Right cardiac atrium (tissue), 5 donors: ENCODE measurements at regions not wholly inside any gene's neighbourhood (a gene's known extent, or its start where the extent isn't known, plus 50 kb on each side); places are given as distances from the start of the nearest gene placed in this dataset.

Experiments
- ATAC-seq, 2 donors: fragments of 200-7000 bp; cut with Tn5 transposase; one replicate each; pipeline versions ENCODE4 v1.8.0 to v1.9.1; 2020; ENCODE audit warnings: moderate library complexity in 2 of 2, mild to moderate bottlenecking in 1 of 2
- DNase-seq, 3 donors: peaks; one replicate each; pipeline ENCODE4 v3.0.0-alpha.2; 2020
- H3K27ac ChIP-seq: one replicate; pipeline ENCODE4 v1.5.1; 2013; ENCODE audit warnings: mild to moderate bottlenecking, low read length, control low read depth, moderate library complexity
- H3K27me3 ChIP-seq: one replicate; pipeline ENCODE4 v1.6.1; 2013; ENCODE audit not compliant: control insufficient read depth, insufficient read depth
- H3K4me1 ChIP-seq: one replicate; pipeline ENCODE4 v1.6.1; 2013; ENCODE audit warnings: low read length; ENCODE audit not compliant: control insufficient read depth, insufficient read depth
- H3K4me3 ChIP-seq: one replicate; pipeline ENCODE4 v1.5.1; 2013; ENCODE audit warnings: low read length, control low read depth
- H3K9me3 ChIP-seq: one replicate; pipeline ENCODE4 v1.6.1; 2013; ENCODE audit warnings: low read length; ENCODE audit not compliant: control insufficient read depth
- WGBS: extraction: QIAGEN DNeasy Blood & Tissue Kit; methylation state at CpG from one replicate; pipeline ENCODE4 v1.1.7; 2013; 5-methylcytosine and 5-hydroxymethylcytosine counted together
- intact Hi-C, 4 donors: fragments of 100-400 bp; cut with DNase I; formaldehyde crosslinking; loops; one replicate each; pipeline versions ENCODE4 v1.11.0 to v1.14.0; 2022 to 2023
- donor health status: healthy with polysubstance abuse.
- donor health status: DM: no; HTN: yes; CAD: no.
- donor health status: DM: no; HTN: no; CAD: no.
- donor health status: DM: no; HTN: yes; CAD: no; lungs with severe emphysema.
- donor health status: DM: yes; HTN: yes; CAD: no.

DNA sequence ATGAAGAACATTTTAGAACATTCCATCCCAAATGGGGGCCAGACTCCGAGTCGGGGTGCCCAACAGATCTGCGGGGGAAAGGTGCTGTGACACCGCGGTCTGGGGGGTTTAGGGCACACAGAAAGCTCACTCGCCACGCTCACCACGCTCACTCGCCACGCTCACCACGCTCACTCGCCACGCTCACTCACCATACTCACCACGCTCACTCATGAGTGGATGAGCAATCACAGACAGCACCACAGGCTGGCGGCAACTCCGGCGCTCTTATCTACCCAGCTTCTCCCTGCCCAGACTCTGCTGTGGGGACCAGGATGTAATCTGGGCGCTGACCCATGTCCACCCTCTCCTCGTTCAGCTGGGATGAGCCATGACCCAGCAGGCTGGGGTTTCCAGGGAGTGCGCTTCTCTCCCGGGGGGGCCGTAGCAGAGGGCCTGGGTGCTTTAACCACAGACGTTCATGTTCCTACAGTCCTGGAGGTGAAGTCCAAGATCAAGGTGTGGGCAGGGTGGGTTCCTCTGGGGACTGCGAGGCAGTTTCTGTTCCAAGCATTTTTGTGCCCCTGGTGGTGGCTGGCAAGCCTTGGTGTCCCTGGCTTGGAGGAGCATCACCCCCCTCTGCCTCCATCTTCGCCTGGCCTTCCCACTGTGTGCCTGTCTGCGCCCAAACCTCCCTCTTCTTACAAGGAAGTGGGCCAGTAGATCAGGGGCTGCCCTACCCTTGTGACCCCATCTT is 141.2 kb downstream of the CTTN start:
- ATAC-seq (no peak), DNase-seq (no peak)
- H3K4me3 ChIP-seq = no peak overlapping the region
- intact Hi-C loops = no loop called here
- H3K4me1 ChIP-seq = no peaks in the 10 kb centered on the region
- no peaks in the 10 kb centered on the region for H3K27me3 ChIP-seq
- H3K27ac ChIP-seq = no peak overlapping the region
- no peaks in the 10 kb centered on the region for H3K9me3 ChIP-seq
- 88% methylated on average over 26 of the region's 26 CpGs for WGBS

DNA sequence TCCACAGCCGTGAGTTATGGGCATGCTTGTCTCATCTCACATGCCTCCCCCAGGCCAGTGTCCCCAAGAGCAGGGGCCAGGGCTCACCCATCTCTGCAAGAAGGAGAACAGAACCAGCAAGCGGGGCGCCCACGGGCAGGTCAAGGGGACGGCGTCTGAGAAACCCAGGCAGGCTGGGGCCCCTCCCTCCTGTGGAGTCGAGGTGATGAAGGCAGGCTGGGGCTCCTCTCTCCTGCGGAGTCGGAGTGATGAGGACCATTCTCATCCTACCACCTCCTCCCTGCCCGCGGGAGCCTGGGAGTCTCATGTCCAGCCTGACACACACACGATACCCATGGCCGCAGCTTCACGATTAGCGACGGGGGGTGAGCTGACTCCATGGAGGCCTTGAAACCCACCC is 141.9 kb downstream of the CTTN start:
- 86% methylated on average over 16 of the region's 16 CpGs for WGBS
- Histone ChIP-seq H3K4me1 (no peaks in the 10 kb centered on the region), H3K9me3 (no peaks in the 10 kb centered on the region), H3K4me3 (no peak overlapping the region), H3K27ac (no peak overlapping the region), H3K27me3 (no peaks in the 10 kb centered on the region)
- no peak for ATAC-seq
- intact Hi-C loops = no loop called here
- DNase-seq = no peak

GRCh38 chr11:70541176-70541575 is 142.8 kb downstream of the CTTN start:
- ATAC-seq (no peak), DNase-seq (no peak)
- 88% methylated on average over 9 of the region's 9 CpGs for WGBS
- Histone ChIP-seq H3K27me3 (no peaks in the 10 kb centered on the region), H3K27ac (no peak overlapping the region), H3K9me3 (no peaks in the 10 kb centered on the region), H3K4me1 (no peaks in the 10 kb centered on the region), H3K4me3 (no peak overlapping the region)
- intact Hi-C loops = no loop called here

DNA sequence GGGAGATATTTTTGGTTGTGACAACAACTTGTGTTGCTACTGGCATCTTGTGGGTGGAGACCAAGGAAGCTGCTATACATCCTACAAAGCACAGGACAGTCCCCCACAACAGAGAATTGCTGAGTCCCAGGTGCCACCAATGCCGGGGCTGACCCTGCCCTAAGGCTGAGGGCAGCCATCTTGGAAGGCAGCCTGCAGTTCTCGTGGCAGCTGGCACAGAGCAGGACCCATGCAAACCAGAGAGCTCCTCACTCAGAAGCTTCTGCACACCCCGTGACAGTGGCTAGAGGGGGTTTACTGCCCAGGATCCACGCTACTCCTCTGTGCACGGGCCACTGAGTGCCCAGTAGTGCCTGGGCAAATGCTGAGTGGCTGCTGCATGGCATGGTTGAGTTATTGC is 143.4 kb downstream of the CTTN start:
- WGBS = 91% methylated on average over 5 of the region's 5 CpGs
- H3K4me3 ChIP-seq = no peak overlapping the region
- no peak for ATAC-seq
- H3K9me3 ChIP-seq = no peaks in the 10 kb centered on the region
- H3K4me1 ChIP-seq = no peaks in the 10 kb centered on the region
- H3K27ac ChIP-seq = no peak overlapping the region
- H3K27me3 ChIP-seq = no peaks in the 10 kb centered on the region
- no peak for DNase-seq
- intact Hi-C loops = no loop called here

GRCh38 chr11:70542406-70542805 is 144.1 kb downstream of the CTTN start:
- Histone ChIP-seq H3K4me3 (no peak overlapping the region), H3K9me3 (no peaks in the 10 kb centered on the region), H3K4me1 (no peaks in the 10 kb centered on the region), H3K27ac (no peak overlapping the region), H3K27me3 (no peaks in the 10 kb centered on the region)
- intact Hi-C loops = no loop called here
- ATAC-seq = no peak
- no peak for DNase-seq
- 75% methylated on average over 6 of the region's 6 CpGs for WGBS

GRCh38 chr11:70542811-70543210 is 144.5 kb downstream of the CTTN start:
- no peak for ATAC-seq
- DNase-seq = no peak
- no peaks in the 10 kb centered on the region for H3K27me3 ChIP-seq

GRCh38 chr11:70543611-70544010 is 145.3 kb downstream of the CTTN start:
- Histone ChIP-seq H3K9me3 (no peaks in the 10 kb centered on the region), H3K27me3 (no peaks in the 10 kb centered on the region), H3K27ac (no peak overlapping the region), H3K4me1 (no peaks in the 10 kb centered on the region), H3K4me3 (no peak overlapping the region)
- ATAC-seq = no peak
- 75% methylated on average over 7 of the region's 7 CpGs for WGBS
- DNase-seq = no peak
- intact Hi-C loops = no loop called here

More at GRCh38 chr11:70542811-70543210, 144.5 kb downstream of the CTTN start:
- 90% methylated on average over 12 of the region's 12 CpGs for WGBS
- intact Hi-C loops = no loop called here
- H3K27ac ChIP-seq = no peak overlapping the region
- no peak overlapping the region for H3K4me3 ChIP-seq
- no peaks in the 10 kb centered on the region for H3K9me3 ChIP-seq
- no peaks in the 10 kb centered on the region for H3K4me1 ChIP-seq

DNA sequence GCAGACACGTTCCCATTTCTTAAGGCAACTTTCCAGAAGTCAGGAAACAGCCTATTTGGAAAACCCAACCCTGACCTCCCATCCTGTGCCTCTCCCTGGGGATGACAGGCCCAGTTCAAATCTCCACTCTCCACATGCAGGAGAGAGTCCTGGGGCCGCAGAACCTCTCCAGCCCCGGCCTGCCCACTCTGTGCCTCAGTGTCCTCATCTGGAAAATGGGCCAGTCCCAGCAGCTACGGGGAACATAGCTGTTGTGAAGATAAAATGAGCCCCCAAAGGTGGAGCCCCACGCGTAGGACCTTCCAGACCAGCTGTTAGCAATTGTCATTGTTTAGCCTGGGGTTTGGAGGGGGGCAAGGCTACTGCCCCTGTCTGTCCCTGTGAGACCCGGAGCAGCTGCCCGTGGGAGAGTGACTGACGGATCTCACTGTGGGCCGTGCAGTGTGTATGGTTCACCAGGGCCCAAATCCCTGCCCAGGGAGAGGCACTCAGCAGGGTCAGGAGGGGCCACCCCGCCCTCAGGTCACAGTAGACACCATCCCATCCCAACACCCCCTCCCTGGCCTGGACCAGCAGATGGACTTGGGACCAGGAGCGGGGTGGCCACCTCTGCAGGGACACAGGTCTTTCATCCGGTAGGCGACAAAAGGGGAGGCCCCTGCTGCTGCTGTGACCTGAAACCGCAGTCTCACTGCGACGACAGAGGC is 145.9 kb downstream of the CTTN start:
- no peak overlapping the region for H3K27ac ChIP-seq
- 80% methylated on average over 17 of the region's 17 CpGs for WGBS
- intact Hi-C loops = no loop called here
- H3K4me1 ChIP-seq = no peaks in the 10 kb centered on the region
- DNase-seq = no peak
- ATAC-seq = no peak
- no peaks in the 10 kb centered on the region for H3K27me3 ChIP-seq
- no peak overlapping the region for H3K4me3 ChIP-seq
- no peaks in the 10 kb centered on the region for H3K9me3 ChIP-seq

- intact Hi-C loops = no loop called here
- Histone ChIP-seq H3K4me1 (no peaks in the 10 kb centered on the region), H3K27ac (no peak overlapping the region), H3K27me3 (no peaks in the 10 kb centered on the region), H3K9me3 (no peaks in the 10 kb centered on the region), H3K4me3 (no peak overlapping the region)
- 73% methylated on average over 36 of the region's 36 CpGs for WGBS
- DNase-seq (no peak), ATAC-seq (no peak)
Observed at GRCh38 chr11:70544774-70545609, 146.7 kb downstream of the CTTN start.

GRCh38 chr11:70545610-70545912 is 147.2 kb downstream of the CTTN start:
- 76% methylated on average over 5 of the region's 5 CpGs for WGBS
- no peaks in the 10 kb centered on the region for H3K27me3 ChIP-seq
- DNase-seq (no peak), ATAC-seq (no peak)
- intact Hi-C loops = no loop called here
- H3K4me3 ChIP-seq = no peak overlapping the region
- no peak overlapping the region for H3K27ac ChIP-seq
- no peaks in the 10 kb centered on the region for H3K4me1 ChIP-seq
- H3K9me3 ChIP-seq = no peaks in the 10 kb centered on the region

GRCh38 chr11:70546191-70546940 is 148.0 kb downstream of the CTTN start:
- DNase-seq (no peak), ATAC-seq (no peak)
- WGBS = 79% methylated on average over 9 of the region's 9 CpGs

More at GRCh38 chr11:70546191-70546940, 148.0 kb downstream of the CTTN start:
- intact Hi-C loops = no loop called here
- Histone ChIP-seq H3K4me3 (no peak overlapping the region), H3K27me3 (no peaks in the 10 kb centered on the region), H3K9me3 (no peaks in the 10 kb centered on the region), H3K4me1 (no peaks in the 10 kb centered on the region), H3K27ac (no peak overlapping the region)
